RPMI7951 (cell line): ENCODE measurements at regions not wholly inside any gene's neighbourhood (a gene's known extent, or its start where the extent isn't known, plus 50 kb on each side); places are given as distances from the start of the nearest gene placed in this dataset.
"Not testable (repeated sequence)": the region's sequence is repeated elsewhere in the genome, so short reads cannot be mapped to it uniquely, and the experiment has no call there.

Experiments used
- DNase-seq: peaks from one replicate; pipeline ENCODE4 v3.0.0-alpha.2; 2012; ENCODE audit warnings: low read depth

DNA sequence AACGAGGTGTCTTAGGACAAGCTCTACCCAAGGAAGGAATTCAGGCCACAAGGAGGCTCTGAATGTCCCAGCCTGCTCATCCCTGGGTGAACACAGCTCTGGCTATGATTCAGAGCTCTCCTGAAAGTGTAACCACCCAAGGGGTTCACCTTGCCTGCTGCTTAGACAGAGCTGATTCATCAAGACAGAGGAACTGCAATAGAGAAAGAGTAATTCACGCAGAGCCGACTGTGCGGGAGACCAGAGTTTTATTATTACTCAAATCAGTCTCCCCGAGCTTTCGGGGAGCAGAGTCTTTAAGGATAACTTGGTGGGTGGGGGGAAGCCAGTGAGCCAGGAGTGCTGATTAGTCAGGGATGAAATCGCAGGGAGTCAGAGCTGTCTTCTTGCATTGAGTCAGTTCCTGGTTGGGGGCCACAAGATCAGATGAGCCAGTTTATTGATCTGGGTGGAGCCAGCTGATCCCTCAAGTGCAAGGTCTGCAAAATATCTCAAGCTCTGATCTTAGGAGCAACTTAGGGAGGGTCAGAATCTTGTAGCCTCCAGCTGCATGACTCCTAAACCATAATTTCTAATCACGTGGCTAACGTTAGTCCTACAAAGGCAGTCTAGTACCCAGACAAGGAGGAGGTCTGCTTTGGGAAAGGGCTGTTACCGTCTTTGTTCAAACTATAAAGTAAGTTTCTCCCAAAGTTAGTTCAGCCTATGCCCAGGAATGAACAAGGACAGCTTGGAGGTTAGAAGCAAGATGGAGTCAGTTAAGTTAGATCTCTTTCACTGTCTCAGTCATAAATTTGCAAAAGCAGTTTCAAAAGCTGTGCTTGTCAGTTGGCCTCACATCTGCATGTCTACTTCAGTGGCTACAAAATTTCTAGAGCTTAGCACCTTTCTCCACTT is 123.4 kb upstream of the DAPK1 start:
- DNase-seq = not testable (repeated sequence)

DNA sequence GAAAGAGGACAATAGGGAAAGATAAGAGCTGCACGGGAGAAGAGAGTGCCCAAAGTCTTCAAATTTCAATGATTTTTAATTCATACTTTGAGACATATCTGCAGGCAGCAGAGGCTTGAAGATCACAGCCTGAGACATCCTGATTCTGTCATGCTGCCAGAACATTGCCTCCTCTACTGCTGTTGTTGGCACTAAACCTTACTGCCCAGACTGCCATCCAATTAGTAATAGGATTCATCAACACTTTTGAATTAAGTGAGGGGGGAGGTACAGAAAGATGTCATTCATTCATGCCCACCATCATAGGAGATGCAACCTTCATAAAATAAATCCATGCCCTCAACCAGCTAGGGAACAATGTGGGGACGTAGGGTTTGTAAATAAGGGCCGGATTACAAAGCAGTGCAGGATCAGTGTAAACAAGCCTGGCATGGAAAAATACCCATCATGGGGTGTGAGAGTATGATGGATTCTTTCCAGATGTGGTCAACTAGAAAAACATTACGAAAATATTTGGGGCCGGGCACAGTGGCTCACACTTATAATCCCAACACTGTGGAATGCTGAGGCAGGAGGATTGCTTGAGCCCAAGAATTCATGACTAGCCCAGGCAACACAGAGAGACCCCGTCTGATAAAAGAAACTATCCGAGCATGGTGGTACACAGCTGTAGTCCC is 122.1 kb upstream of the DAPK1 start:
- peak; percentile 11 for DNase-seq

DNA sequence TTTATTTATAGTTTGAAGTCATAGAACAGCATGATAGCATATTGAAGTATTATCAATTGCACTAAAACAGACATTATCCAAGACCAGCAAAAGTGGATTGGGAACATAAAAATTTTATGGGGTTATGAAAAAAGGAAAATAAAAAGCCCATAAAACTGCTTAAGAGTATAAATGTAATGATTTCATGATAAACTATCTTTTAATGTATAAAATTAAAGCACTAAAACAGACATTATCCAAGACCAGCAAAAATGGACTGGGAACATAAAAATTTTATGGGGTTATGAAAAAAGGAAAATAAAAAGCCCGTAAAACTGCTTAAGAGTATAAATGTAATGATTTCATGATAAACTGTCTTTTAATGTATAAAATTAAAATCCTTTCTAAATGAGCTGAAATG is 119.0 kb upstream of the DAPK1 start:
- DNase-seq = no peak

DNA sequence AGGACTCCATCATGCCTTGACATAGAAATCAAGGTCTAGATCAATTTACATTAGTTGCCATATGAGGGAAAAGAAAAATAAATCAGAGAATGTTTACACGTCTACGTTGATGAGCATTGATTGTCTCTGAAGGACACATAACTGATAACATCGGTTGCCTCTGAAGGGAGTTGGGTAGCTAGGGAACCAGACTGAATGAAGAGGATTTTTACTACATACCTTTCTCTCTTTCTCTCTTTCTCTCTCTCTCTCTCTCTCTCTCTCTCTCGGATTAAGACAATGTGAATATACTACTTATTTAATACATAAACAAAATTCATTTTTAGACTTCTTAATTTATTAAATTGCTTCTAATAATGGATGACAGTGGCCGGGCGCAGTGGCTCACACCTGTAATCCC is 118.4 kb upstream of the DAPK1 start:
- DNase-seq = no peak

DNA sequence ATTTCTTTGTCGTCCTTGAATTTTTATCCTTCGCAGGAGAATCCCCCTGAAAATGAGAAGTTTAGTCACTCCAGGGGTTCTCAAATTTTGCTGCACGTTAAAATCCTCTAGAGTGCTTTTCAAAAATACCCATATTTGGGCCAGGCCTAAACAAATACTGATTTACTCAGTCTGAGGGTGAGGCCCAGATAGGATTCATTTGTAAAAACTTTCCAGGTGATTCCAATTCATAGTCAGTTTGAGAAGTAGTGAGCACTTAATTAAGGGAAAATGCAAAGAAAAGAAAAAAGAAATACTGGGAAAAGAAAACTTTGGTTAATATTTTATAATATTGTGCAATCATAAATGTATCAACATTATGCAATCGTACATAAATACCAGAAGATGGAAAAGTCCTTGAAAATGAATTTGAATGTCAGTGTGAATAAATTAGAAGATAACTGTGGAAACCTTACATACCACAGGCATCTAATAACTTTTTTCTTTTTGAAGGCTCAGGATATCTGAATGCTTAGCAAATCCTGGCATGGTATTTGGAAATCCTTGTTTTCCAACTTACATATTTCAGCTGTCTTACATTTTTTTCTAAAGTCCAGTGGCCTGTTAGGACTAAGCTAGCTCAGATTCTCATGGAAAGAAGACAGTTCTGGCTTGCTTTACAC is 116.5 kb upstream of the DAPK1 start:
- no peak for DNase-seq

DNA sequence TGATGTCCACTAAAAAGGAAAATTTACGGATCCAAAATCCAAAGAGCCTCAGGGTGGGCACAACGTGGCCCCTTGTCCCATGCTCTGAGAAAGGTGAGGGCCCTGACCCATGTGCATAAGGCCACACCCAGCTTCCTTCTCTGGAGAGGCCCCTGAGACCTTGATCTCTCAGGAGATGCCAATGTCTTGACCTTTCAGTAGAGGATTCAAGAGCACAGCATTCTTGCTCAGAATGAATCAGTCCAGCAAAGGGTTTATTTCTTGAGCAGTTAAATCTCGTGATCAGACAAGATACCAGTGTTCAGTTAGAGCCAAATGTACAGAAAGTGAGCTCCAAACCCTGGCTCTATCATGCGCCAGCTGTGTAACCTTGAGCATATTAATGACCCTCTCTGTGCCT is 115.9 kb upstream of the DAPK1 start:
- DNase-seq = no peak

DNA sequence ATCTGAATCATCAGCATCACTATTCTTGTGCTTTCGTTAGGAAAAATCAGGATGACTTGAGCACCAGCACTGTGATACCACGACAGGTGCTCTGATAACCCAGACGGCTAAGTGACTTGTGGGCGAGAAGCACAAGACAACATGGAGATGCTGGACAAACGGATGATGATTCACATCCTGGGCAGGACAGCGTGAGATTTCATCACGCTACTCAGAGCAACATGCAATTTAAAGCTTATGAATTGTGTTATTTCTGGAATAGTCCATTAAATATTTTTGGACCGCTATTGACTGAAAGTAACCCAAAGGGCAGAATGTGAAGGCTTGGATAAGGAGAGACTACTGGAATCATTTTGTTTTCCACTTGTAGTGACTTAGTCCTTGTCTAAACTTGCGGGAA is 114.8 kb upstream of the DAPK1 start:
- peak; percentile 26 for DNase-seq

DNA sequence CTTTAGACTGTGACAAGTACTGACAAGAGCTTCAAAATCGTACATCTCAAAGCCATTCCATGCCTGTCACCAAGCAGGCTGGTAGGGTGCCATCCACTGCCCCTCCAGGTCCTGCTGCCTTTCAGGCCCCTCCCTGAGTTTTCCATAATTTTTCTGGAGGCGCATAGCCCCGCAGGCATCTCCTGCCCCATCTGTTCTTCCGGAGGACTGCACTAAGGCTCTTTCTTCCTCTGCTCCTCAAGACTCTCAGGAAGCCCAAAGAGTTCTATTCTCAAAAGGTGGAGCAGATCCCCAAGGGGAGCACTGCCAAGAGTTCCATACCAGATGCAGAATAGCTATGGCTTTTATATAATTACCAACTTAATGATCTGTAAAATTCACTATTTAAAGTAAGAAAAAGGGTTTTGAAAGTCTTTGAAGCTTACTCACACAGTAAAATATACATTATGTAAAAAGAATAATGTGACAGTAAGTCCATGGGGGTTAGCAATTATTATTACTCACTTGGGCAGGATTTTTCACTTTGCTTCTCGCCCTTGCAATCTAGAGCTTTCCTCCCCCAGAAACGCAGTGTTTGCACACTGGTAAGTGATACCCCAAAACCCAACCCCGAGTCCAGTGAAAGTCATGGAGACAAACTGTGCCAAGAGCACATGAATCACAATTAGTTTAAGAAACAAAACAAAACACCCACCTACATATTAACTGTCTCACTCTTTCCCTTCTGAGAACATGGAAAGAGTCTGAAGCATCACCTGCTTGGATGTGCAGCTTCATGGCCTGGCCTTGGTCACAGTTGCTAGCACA is 114.1 kb upstream of the DAPK1 start:
- DNase-seq = no peak

DNA sequence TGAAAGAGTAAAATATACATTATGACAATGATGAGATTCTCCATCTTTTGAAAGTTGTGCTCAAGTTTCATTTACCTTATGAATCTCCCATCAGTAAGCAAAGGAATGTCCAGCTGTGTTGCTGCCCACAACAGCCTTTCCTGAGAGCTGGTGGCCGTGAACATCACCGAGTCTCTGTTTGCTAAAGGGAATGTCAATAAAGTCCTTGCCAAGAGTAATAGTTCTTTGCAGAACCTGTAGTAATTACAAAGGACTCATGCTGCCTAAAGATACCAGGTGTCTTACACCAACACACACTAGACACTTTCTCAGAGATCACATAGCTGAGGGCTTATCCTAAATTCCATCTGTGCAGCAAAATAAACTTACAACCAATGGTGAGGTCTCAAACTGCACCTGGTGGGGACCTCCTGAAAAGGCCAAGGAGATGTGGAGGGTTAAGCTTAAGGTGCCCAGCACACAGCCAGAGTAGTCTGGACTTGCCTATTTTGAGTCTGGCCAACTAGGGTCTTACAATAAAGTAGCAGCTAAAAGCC is 111.1 kb upstream of the DAPK1 start:
- no peak for DNase-seq

DNA sequence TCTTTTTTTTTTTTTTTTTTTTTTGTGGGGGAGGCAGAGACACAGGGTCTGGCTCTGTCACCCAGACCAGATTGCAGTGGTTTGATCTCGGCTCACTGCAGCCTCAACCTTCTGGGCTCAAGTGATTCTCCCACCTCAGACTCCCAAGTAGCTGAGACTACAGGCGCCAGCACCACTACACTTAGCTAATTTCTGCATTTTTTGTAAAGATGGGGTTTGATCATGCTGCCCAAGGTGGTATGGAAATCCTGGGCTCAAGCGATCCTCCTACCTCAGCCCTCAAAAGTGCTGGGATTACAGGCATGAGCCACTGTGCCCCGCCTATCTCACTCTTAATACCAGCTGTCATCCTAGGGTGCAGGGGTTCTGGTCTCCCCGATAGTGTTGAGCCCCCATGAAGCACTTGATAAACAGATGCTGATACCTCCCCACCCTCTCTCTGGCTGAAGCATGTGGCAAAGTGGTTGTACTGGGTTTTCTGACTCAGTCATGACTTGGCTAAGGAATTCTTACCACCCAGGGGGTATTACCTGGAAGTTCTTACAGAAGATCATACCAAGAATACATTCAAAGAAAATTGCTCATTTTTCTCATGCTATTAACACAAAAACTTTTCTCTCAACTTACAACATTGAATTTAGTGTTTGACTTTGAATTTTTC is 110.2 kb upstream of the DAPK1 start:
- DNase-seq = no peak

DNA sequence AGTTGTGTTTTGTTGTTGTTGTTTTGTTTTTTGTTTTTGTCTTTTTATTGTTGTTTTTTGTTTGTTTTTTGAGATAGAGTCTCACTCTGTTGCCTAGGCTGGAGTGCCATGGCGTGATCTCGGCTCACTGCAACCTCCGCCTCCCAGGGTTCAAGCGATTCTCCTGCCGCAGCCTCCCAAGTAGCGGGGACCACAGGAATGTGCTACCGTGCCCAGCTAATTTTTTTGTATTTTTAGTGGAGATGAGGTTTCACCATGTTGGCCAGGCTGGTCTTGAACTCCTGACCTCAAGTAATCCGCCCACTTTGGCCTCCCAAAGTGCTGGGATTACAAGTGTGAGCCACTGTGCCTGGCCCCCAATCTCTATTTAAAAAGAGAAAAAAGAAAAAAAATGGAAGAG is 109.0 kb upstream of the DAPK1 start:
- DNase-seq = not testable (repeated sequence)

DNA sequence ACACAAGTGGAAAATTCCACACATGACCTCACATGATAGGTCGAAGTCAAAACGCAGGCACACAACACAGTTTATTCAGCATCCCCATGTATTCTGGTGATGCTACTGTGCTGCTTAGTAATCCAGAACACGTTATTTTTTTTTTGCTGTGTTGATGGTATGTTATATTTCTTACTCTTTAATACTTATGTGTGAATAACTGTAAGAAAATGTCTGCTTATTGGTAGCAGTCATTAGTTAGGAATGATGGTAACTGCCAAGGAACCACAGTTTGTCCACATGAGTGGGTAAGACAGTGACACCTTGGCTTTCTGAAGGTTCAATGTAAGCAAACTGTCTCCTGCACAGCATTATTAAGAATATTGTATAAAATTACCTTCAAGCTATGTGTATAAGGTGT is 107.7 kb upstream of the DAPK1 start:
- DNase-seq = no peak

DNA sequence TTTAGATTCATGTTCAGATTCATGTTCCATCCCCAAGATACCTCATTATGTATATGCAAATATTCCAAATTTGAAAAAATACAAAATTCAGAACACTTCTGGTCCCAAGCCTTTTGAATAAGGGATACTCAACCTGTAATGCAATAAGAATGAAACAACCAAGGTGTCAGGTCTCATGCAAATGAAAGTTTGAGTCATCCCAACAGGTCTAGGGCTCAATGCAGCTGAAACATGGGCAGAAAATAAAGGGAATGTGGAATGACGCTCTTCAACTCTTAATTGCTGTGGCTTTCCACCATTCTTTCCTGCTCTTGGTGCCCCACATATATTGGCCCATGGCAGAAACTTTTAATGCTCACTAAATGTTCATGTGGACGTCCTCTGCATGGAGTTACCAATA is 107.3 kb upstream of the DAPK1 start:
- no peak for DNase-seq

DNA sequence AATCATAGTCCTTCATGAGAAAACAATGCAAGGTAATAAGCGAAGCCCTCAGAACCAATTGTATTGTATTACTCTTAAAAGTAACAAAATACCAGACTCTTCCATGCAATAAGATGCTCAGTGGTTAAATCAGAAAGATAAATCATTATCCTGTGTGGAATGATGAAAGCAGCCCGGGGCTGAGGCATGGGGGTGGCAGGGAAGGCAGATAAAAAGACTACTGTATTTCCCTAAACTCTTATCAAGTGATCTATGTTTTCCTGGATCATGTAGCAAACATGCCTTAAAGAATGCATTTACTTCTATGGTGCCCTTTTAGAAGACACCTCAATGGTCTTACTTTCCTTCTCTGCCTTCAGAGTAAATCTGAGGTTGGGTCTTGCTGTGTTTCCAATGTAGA is 105.6 kb upstream of the DAPK1 start:
- DNase-seq = no peak

DNA sequence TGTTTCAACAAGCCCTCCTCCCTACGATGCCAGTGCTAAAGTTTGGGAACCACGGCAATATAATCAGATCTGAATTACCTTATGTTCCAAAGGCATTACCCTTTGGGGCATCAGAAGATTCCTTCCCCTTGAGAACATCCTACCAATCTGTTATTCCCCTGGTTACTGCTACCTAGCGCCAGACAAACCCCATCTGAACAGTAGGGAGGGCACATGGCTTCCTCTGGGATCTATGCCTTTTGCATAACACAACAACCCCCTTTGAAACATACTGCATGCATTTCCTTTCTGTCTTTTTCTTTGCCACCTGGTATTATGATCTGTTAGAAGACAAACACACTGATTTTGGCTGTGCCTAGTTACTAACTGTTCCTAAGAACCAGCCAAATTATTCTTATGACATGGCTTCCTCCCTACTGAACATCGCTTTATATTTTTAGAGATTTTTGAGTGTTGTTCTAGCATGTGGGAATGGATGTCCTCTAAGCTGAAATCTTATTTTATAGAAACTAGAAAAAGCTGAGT is 103.9 kb upstream of the DAPK1 start:
- DNase-seq = no peak

DNA sequence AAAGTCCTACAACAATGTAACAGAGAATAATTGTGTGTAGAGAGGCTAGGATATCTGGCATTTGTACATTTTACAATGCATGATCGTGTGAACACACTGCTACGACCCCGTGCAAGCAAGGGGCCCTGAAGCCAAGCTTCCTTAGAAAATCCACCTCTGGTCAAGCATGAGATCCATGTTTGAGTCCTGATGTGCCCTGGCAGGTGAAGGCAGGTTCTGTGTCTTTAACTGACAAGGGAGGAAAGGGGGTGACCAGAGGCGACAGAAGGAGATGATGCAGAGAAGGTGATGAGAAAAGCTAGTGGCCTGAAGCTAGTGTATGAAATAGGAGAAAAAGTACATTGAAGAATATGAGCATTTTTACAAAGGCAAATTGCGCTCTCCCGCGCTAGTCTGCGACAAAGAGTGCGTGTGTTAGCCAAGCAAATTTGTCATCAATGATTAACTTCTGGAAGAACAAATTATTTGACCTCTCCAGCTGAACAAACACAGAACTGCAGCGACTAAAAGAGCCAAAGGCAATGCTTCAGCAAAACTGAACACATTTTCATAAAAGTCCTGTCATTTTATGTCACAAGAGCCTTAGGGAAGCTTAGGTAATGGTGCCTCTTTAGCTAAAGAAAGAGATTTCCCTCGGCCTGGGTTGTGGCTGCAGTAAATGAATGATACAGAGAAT is 101.7 kb upstream of the DAPK1 start:
- DNase-seq = no peak

DNA sequence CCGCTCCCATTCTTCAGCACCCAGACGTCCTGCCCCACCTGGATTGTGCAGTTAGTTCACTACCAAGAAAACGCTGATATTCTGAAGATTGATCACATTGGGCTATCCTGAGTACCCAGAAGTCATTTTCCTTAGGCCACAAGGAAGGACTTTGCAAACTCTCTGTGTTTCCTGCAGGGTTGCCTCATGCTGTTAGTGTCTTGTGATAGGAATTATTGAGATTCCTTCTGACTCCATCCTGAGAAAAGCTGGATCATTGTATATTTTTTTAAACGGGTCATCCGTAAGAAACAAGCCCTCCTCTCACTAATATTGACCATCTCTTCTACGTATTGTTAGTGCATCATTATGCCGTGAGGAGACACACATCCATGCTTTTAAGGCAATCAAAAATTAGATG is 96.0 kb upstream of the DAPK1 start:
- DNase-seq = no peak

DNA sequence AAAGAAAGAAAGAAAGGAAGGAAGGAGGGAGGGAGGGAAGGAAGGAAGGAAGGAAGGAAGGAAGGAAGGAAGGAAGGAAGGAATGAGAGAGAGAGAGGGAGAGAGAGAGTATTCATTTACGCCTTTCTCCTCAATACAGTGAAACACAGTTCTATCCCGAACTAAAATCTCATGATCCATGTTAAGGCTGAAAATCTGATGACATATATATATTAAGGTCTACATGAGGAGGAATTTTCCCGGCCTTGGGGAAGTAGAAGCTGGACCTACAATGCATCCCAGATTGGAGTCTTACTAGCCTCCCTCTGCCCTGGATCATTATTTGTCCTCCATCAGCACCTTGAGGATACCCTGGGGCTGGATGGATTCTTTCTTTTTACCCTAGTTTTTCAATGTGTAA is 95.1 kb upstream of the DAPK1 start:
- DNase-seq = no peak

DNA sequence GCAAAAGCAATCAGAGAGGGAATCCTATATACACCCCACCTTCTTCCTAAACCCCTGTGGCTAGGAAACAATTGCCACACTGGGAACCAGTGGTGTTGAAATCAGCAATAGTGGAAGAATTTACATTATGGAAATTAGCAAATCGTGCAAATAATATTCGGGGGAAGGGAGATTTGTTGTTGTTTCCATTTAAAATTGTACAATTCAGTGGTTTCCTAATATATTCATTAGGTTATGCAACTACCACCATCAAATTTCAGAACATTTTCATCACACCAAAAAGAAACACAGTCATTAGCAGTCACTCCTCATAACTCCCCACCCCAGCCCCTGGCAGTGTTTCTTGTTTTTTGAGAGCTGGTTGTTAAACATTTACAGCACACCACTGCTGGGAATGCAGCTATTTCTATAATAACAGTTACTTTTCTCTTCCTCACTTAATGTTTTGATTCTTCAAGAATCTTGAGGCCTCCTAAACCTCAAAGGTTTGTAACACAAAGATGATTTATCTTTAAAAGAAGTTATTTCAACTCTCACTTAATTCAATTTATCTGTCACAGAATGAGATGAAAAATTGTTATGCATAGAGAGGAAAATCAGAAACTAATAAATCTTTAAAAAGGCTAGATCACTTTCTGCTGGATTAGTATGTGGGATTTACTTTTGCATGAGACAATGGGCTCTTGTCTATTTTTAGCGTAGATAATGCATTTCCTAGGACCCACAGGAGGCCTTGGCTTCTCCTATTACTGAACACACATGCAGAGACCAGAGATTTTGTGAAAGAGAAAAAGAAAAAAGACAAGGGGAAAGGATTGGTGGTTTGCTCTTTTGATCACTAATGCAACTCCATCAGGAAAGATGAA is 91.8 kb upstream of the DAPK1 start:
- DNase-seq = no peak
